Neural crest cell (in vitro differentiated cells): ENCODE measurements at regions not wholly inside any gene's neighbourhood (a gene's known extent, or its start where the extent isn't known, plus 50 kb on each side); places are given as distances from the start of the nearest gene placed in this dataset.

Experiments used
- DNase-seq: peaks from one replicate; pipeline ENCODE4 v3.0.0; 2021; ENCODE audit warnings: low read depth, mixed read lengths, low spot score
- H3K27ac Mint-ChIP-seq: one replicate; pipeline ENCODE4 v1.8.0; 2021; ENCODE audit warnings: mild to moderate bottlenecking, mixed read lengths; ENCODE audit not compliant: unreplicated experiment
- H3K27me3 Mint-ChIP-seq: 2 replicates; pipeline ENCODE4 v1.8.0; 2021; ENCODE audit warnings: low read depth, mild to moderate bottlenecking, mixed read lengths
- H3K36me3 Mint-ChIP-seq: 2 replicates; pipeline ENCODE4 v1.8.0; 2021; ENCODE audit warnings: low read depth, mild to moderate bottlenecking, mixed read lengths
- H3K4me1 Mint-ChIP-seq: 2 replicates; pipeline ENCODE4 v1.8.0; 2021; ENCODE audit warnings: mixed read lengths
- H3K4me3 Mint-ChIP-seq: one replicate; pipeline ENCODE4 v1.8.0; 2021; ENCODE audit warnings: mild to moderate bottlenecking, mixed read lengths
- H3K9me3 Mint-ChIP-seq: 2 replicates; pipeline ENCODE4 v1.8.0; 2021; ENCODE audit warnings: mixed read lengths
- CTCF ChIP-seq: fragments of 200-600 bp; sonication (generic); conservative IDR thresholded peaks from 2 replicates; pipeline ENCODE4 v1.5.0; 2021; ENCODE audit warnings: antibody characterized with exemption, mild to moderate bottlenecking

GRCh38 chr5:13045897-13046551 is 898.5 kb downstream of the DNAH5 start:
- H3K4me3 Mint-ChIP-seq = no peak overlapping the region
- H3K9me3 Mint-ChIP-seq = peaks cover 5% of the 10 kb centered on the region
- no peaks in the 10 kb centered on the region for H3K27me3 Mint-ChIP-seq
- no peak for TF ChIP-seq CTCF
- no peaks in the 10 kb centered on the region for H3K36me3 Mint-ChIP-seq
- H3K27ac Mint-ChIP-seq = no peak overlapping the region
- DNase-seq = no peak
- H3K4me1 Mint-ChIP-seq = no peaks in the 10 kb centered on the region

GRCh38 chr5:13034061-13034460 is 910.4 kb downstream of the DNAH5 start:
- Mint-ChIP-seq H3K4me1 (no peaks in the 10 kb centered on the region), H3K4me3 (no peak overlapping the region), H3K27ac (no peak overlapping the region), H3K27me3 (peaks cover 2% of the 10 kb centered on the region), H3K9me3 (no peaks in the 10 kb centered on the region), H3K36me3 (no peaks in the 10 kb centered on the region)
- no peak for DNase-seq
- TF ChIP-seq CTCF = no peak

DNA sequence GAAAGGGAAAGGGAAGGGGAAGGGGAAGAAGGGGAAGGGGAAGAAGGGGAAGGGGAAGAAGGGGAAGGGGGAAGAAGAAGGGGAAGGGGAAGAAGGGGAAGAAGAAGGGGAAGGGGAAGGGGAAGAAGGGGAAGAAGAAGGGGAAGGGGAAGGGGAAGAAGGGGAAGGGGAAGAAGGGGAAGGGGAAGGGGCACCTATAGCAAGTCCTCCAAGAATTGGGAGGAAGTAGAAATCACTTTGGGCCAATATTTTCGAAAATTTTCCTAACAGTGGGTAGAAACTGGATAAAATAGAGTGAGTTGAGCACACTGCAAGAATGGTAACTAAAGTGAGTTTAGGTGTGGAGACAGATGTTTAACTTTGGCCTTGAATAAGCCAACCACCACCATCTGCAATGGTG is 915.3 kb downstream of the DNAH5 start:
- H3K4me3 Mint-ChIP-seq = no peak overlapping the region
- TF ChIP-seq CTCF = no peak
- H3K36me3 Mint-ChIP-seq = no peaks in the 10 kb centered on the region

GRCh38 chr5:13027874-13028273 is 916.6 kb downstream of the DNAH5 start:
- H3K27me3 Mint-ChIP-seq = peaks cover 2% of the 10 kb centered on the region
- TF ChIP-seq CTCF = no peak
- no peaks in the 10 kb centered on the region for H3K9me3 Mint-ChIP-seq
- no peaks in the 10 kb centered on the region for H3K4me1 Mint-ChIP-seq
- H3K27ac Mint-ChIP-seq = no peak overlapping the region
- no peak for DNase-seq
- H3K4me3 Mint-ChIP-seq = no peak overlapping the region
- H3K36me3 Mint-ChIP-seq = no peaks in the 10 kb centered on the region

More for the DNA sequence above, 915.3 kb downstream of the DNAH5 start:
- peaks cover 2% of the 10 kb centered on the region for H3K27me3 Mint-ChIP-seq
- no peak overlapping the region for H3K27ac Mint-ChIP-seq
- no peaks in the 10 kb centered on the region for H3K9me3 Mint-ChIP-seq
- H3K4me1 Mint-ChIP-seq = no peaks in the 10 kb centered on the region
- no peak for DNase-seq

DNA sequence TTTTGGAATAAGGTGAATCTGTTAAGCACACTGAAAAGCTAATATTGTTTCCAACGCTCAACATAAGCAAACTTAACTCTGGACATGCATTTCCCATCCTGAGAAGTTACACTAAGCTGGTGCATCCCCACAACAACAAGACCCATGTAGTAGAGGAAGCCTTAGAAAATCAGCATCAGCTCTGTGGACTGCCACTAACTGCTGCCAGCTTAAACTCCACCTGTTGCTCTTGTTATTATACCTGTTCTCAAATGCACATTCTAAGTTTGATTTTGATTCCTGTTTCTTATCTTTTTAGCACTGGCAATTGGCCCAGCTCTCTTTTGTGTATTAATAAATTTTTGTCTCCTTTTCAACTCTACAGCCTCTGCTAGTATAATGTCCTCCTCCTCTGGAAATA is 924.8 kb downstream of the DNAH5 start:
- Mint-ChIP-seq H3K27me3 (no peaks in the 10 kb centered on the region), H3K4me3 (no peak overlapping the region), H3K27ac (no peak overlapping the region), H3K36me3 (no peaks in the 10 kb centered on the region), H3K4me1 (no peaks in the 10 kb centered on the region), H3K9me3 (no peaks in the 10 kb centered on the region)
- DNase-seq = no peak
- no peak for TF ChIP-seq CTCF
